ENCODE measurements at regions not wholly inside any gene's neighbourhood (a gene's known extent, or its start where the extent isn't known, plus 50 kb on each side); places are given as distances from the start of the nearest gene placed in this dataset.

GRCh38 chr3:66665021-66665695 lies 164.3 kb upstream of the LRIG1 start:
- no peaks in the 10 kb centered on the region for H3K79me2 ChIP-seq (ENCODE audit: low read length)
- ATAC-seq (no peak), DNase-seq (no peak)
- H3K9ac ChIP-seq (ENCODE audit: low read length) = no peak overlapping the region
- no peaks in the 10 kb centered on the region for H4K20me1 ChIP-seq (ENCODE audit: low read length)
- intact Hi-C loops (cut with micrococcal nuclease) = no loop called here
- no peak overlapping the region for H3K27ac ChIP-seq (ENCODE audit: low read length)
- H3K4me1 ChIP-seq (ENCODE audit: insufficient read depth, low read length) = no peaks in the 10 kb centered on the region
- no peak overlapping the region for H2AFZ ChIP-seq (ENCODE audit: low read length)
- no peaks in the 10 kb centered on the region for H3F3A ChIP-seq (ENCODE audit: low read length, unreplicated experiment)
- H3K36me3 ChIP-seq (ENCODE audit: low read depth, low read length) = no peaks in the 10 kb centered on the region
- H3K9me3 ChIP-seq (ENCODE audit: low read length) = no peaks in the 10 kb centered on the region
- H3K4me3 ChIP-seq (ENCODE audit: low read length) = no peak overlapping the region
- ChIA-PET POLR2A (ENCODE audit: unreplicated experiment) (no interaction called here), CTCF (no interaction called here)
- no peaks in the 10 kb centered on the region for H3K9me2 ChIP-seq (replicated peaks; ENCODE audit: low read length)
- TF ChIP-seq EZH2phosphoT487 (IDR thresholded peaks at IDR 0.05; ENCODE audit: borderline replicate concordance, low read length) = no peak
- no peak for TF ChIP-seq EZH2 (IDR thresholded peaks at IDR 0.05; ENCODE audit: low read length, unreplicated experiment)
- no peak for TF ChIP-seq CTCF (conservative IDR thresholded peaks at IDR 0.05; ENCODE audit: low read depth, low read length)
- H3K4me2 ChIP-seq (ENCODE audit: low read length) = no peak overlapping the region
- H3K27me3 ChIP-seq (ENCODE audit: low read length) = no peaks in the 10 kb centered on the region
- BruUV-seq (replicated peaks) = no TSS peak

- no peak overlapping the region for H3K4me3 ChIP-seq (ENCODE audit: low read length)
- BruUV-seq (replicated peaks) = no TSS peak
- DNase-seq = no peak
- no peak overlapping the region for H3K9ac ChIP-seq (ENCODE audit: low read length)
- H3K27ac ChIP-seq (ENCODE audit: low read length) = no peak overlapping the region
- H3K27me3 ChIP-seq (ENCODE audit: low read length) = no peaks in the 10 kb centered on the region
- TF ChIP-seq EZH2 (IDR thresholded peaks at IDR 0.05; ENCODE audit: low read length, unreplicated experiment) = no peak
- TF ChIP-seq CTCF (conservative IDR thresholded peaks at IDR 0.05; ENCODE audit: low read depth, low read length) = no peak
- no peak for TF ChIP-seq EZH2phosphoT487 (IDR thresholded peaks at IDR 0.05; ENCODE audit: borderline replicate concordance, low read length)
- ChIA-PET CTCF (no interaction called here), POLR2A (ENCODE audit: unreplicated experiment) (no interaction called here)
- no peak overlapping the region for H3K4me2 ChIP-seq (ENCODE audit: low read length)
- H3K36me3 ChIP-seq (ENCODE audit: low read depth, low read length) = no peaks in the 10 kb centered on the region
- no peaks in the 10 kb centered on the region for H3K79me2 ChIP-seq (ENCODE audit: low read length)
- H2AFZ ChIP-seq (ENCODE audit: low read length) = no peak overlapping the region
- H3K9me3 ChIP-seq (ENCODE audit: low read length) = no peaks in the 10 kb centered on the region
- no peaks in the 10 kb centered on the region for H3F3A ChIP-seq (ENCODE audit: low read length, unreplicated experiment)
- intact Hi-C loops (cut with micrococcal nuclease) = no loop called here
- H3K9me2 ChIP-seq (replicated peaks; ENCODE audit: low read length) = no peaks in the 10 kb centered on the region
- ATAC-seq = no peak
- no peaks in the 10 kb centered on the region for H4K20me1 ChIP-seq (ENCODE audit: low read length)
- no peaks in the 10 kb centered on the region for H3K4me1 ChIP-seq (ENCODE audit: insufficient read depth, low read length)
Observed at GRCh38 chr3:66666362-66666761, 165.5 kb upstream of the LRIG1 start.

- ATAC-seq (no peak), DNase-seq (no peak)
- Histone ChIP-seq H3K9me2 (replicated peaks; ENCODE audit: low read length) (no peaks in the 10 kb centered on the region), H3K79me2 (ENCODE audit: low read length) (no peaks in the 10 kb centered on the region), H3K27ac (ENCODE audit: low read length) (no peak overlapping the region), H3F3A (ENCODE audit: low read length, unreplicated experiment) (no peaks in the 10 kb centered on the region), H2AFZ (ENCODE audit: low read length) (no peak overlapping the region), H3K4me2 (ENCODE audit: low read length) (no peak overlapping the region), H3K4me3 (ENCODE audit: low read length) (no peak overlapping the region), H3K27me3 (ENCODE audit: low read length) (no peaks in the 10 kb centered on the region), H3K36me3 (ENCODE audit: low read depth, low read length) (no peaks in the 10 kb centered on the region), H3K9me3 (ENCODE audit: low read length) (no peaks in the 10 kb centered on the region), H4K20me1 (ENCODE audit: low read length) (no peaks in the 10 kb centered on the region), H3K9ac (ENCODE audit: low read length) (no peak overlapping the region), H3K4me1 (ENCODE audit: insufficient read depth, low read length) (no peaks in the 10 kb centered on the region)
- TF ChIP-seq CTCF (conservative IDR thresholded peaks at IDR 0.05; ENCODE audit: low read depth, low read length) (no peak), EZH2phosphoT487 (IDR thresholded peaks at IDR 0.05; ENCODE audit: borderline replicate concordance, low read length) (no peak), EZH2 (IDR thresholded peaks at IDR 0.05; ENCODE audit: low read length, unreplicated experiment) (no peak)
- BruUV-seq (replicated peaks) = no TSS peak
- intact Hi-C loops (cut with micrococcal nuclease) = no loop called here
- CTCF ChIA-PET = no interaction called here
- POLR2A ChIA-PET (ENCODE audit: unreplicated experiment) = no interaction called here
Observed at GRCh38 chr3:66667263-66667662, 166.4 kb upstream of the LRIG1 start.
